Erythroblast (primary cell): ENCODE measurements at regions not wholly inside any gene's neighbourhood (a gene's known extent, or its start where the extent isn't known, plus 50 kb on each side); places are given as distances from the start of the nearest gene placed in this dataset.
"Not testable (repeated sequence)": the region's sequence is repeated elsewhere in the genome, so short reads cannot be mapped to it uniquely, and the experiment has no call there.

Experiments used
- DNase-seq, 2 experiments: peaks; one replicate each; lab custom pipeline; 2025; lab: John Stamatoyannopoulos, UW
- GATA1 ChIP-seq: IDR thresholded peaks from 2 replicates; pipeline ENCODE4 v1.6.1; 2011; ENCODE audit warnings: low read depth, mild to moderate bottlenecking, control low read depth, low read length, moderate library complexity
- POLR2A ChIP-seq: IDR thresholded peaks from 2 replicates; pipeline ENCODE4 v1.6.1; 2011; ENCODE audit warnings: mild to moderate bottlenecking, low read length

- no peak for DNase-seq
- no peak for TF ChIP-seq POLR2A
- TF ChIP-seq GATA1: no peak
Observed at GRCh38 chr7:32219416-32219815, 149.2 kb upstream of the PDE1C start.

GRCh38 chr7:32218741-32219288 lies 148.6 kb upstream of the PDE1C start:
- no peak for DNase-seq
- TF ChIP-seq POLR2A (no peak), GATA1 (no peak)

GRCh38 chr7:32218154-32218467 lies 147.9 kb upstream of the PDE1C start:
- TF ChIP-seq POLR2A (no peak), GATA1 (no peak)
- no peak for DNase-seq

- no peak for TF ChIP-seq POLR2A
- TF ChIP-seq GATA1: no peak
- no peak for DNase-seq
Observed at GRCh38 chr7:32217341-32218153, 147.3 kb upstream of the PDE1C start.

- no peak for DNase-seq
- TF ChIP-seq POLR2A (no peak), GATA1 (no peak)
Observed at GRCh38 chr7:32216759-32217158, 146.6 kb upstream of the PDE1C start.

- DNase-seq: no peak
- no peak for TF ChIP-seq POLR2A
- no peak for TF ChIP-seq GATA1
Observed at GRCh38 chr7:32215697-32216096, 145.5 kb upstream of the PDE1C start.

GRCh38 chr7:32214913-32215312 lies 144.7 kb upstream of the PDE1C start:
- TF ChIP-seq GATA1 (no peak), POLR2A (no peak)
- no peak for DNase-seq

GRCh38 chr7:32212321-32212720 lies 142.1 kb upstream of the PDE1C start:
- no peak for TF ChIP-seq POLR2A
- no peak for TF ChIP-seq GATA1

GRCh38 chr7:32206987-32207386 lies 136.8 kb upstream of the PDE1C start:
- TF ChIP-seq POLR2A (no peak), GATA1 (no peak)
- DNase-seq: no peak

More at GRCh38 chr7:32212321-32212720, 142.1 kb upstream of the PDE1C start:
- no peak for DNase-seq

- DNase-seq: no peak
- TF ChIP-seq POLR2A (no peak), GATA1 (no peak)
Observed at GRCh38 chr7:32206488-32206887, 136.3 kb upstream of the PDE1C start.

- not testable (repeated sequence) for DNase-seq
Observed at GRCh38 chr7:32205298-32205824, 135.2 kb upstream of the PDE1C start.

GRCh38 chr7:32204361-32205018 lies 134.3 kb upstream of the PDE1C start:
- peak; percentile 24 to 49 for DNase-seq
- TF ChIP-seq GATA1 (no peak), POLR2A (no peak)

- peak; percentile 65 to 75 for DNase-seq
Observed at GRCh38 chr7:32200646-32201045, 130.4 kb upstream of the PDE1C start.

GRCh38 chr7:32194537-32194936 lies 124.3 kb upstream of the PDE1C start:
- TF ChIP-seq GATA1 (no peak), POLR2A (no peak)
- DNase-seq: no peak

More at GRCh38 chr7:32200646-32201045, 130.4 kb upstream of the PDE1C start:
- TF ChIP-seq GATA1: no peak
- no peak for TF ChIP-seq POLR2A
